ENCODE measurements at regions not wholly inside any gene's neighbourhood (a gene's known extent, or its start where the extent isn't known, plus 50 kb on each side); places are given as distances from the start of the nearest gene placed in this dataset.

- intact Hi-C loops (cut with DNase I; ENCODE audit: low total_unique reads) = no loop called here
- Histone ChIP-seq H3K9me3 (no peaks in the 10 kb centered on the region), H3K27me3 (no peaks in the 10 kb centered on the region), H3K4me1 (peaks cover 0 to 3% of the 10 kb centered on the region in 2 donors), H3K4me3 (no peak overlapping the region), H3K27ac (no peak overlapping the region), H3K36me3 (no peaks in the 10 kb centered on the region)
- no peak for DNase-seq
- TF ChIP-seq CTCF (IDR thresholded peaks at IDR 0.05) = no peak
- TF ChIP-seq POLR2A (IDR thresholded peaks at IDR 0.05) = no peak
Observed at GRCh38 chr10:32147730-32148129, 91.5 kb upstream of the KIF5B start.

- intact Hi-C loops (cut with DNase I; ENCODE audit: low total_unique reads) = no loop called here
- no peak for DNase-seq
- no peak overlapping the region for H3K27ac ChIP-seq
- no peaks in the 10 kb centered on the region for H3K27me3 ChIP-seq
- no peak overlapping the region for H3K4me3 ChIP-seq
- TF ChIP-seq CTCF (IDR thresholded peaks at IDR 0.05) (no peak), POLR2A (IDR thresholded peaks at IDR 0.05) (no peak)
- no peaks in the 10 kb centered on the region for H3K9me3 ChIP-seq
- H3K4me1 ChIP-seq = peaks cover 0 to 3% of the 10 kb centered on the region in 2 donors
- H3K36me3 ChIP-seq = no peaks in the 10 kb centered on the region
Observed at GRCh38 chr10:32146166-32146565, 89.9 kb upstream of the KIF5B start.

DNA sequence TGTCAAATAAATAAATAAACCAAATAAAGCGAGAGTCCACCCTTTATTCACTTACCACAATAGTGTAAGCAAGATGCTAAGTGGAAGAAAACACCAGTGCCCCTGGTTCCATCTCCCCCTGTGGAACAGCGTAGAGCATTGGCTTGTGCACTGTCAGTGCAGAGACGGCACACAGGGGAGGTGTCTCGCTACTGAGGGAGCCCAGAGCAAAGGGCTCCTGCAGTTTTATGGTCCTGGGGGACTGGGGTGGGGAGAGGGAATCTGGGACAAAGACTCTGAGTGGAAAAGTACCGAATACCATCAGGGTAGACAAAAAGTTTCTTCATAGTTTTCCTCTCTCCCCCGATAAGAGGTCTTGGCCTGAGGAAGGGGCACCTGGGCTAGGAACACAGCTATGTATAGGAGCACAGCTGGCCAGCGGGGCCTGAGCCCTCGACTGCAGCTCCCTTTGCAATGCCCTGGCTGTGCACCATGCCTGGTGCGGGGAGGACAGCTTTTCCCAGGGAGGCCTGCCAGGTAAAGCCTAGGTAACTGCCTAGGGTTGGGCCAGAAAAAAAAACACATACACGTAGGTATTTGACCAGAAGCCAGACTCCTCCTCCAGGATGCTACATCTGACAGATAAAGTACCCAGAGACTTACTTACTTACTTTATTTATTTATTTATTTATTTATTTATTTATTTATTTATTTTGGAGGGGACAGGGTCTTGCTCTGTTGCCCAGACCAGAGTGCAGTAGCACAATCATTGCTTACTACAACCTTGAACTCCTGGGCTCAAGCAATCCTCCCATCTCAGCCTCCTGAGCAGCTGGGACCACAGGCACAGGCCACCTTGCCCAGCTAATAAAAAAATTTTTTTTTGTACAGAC, 88.8 kb upstream of the KIF5B start:
- no peak for TF ChIP-seq POLR2A (IDR thresholded peaks at IDR 0.05)
- TF ChIP-seq CTCF (IDR thresholded peaks at IDR 0.05) = no peak
- no peaks in the 10 kb centered on the region for H3K27me3 ChIP-seq
- H3K4me3 ChIP-seq = no peak overlapping the region
- no peaks in the 10 kb centered on the region for H3K9me3 ChIP-seq
- no peak for DNase-seq
- H3K4me1 ChIP-seq = peaks cover 0 to 3% of the 10 kb centered on the region in 2 donors
- H3K27ac ChIP-seq = no peak overlapping the region
- intact Hi-C loops (cut with DNase I; ENCODE audit: low total_unique reads) = no loop called here
- no peaks in the 10 kb centered on the region for H3K36me3 ChIP-seq

- intact Hi-C loops (cut with DNase I; ENCODE audit: low total_unique reads) = no loop called here
- Histone ChIP-seq H3K27ac (no peak overlapping the region), H3K4me1 (no peaks in the 10 kb centered on the region), H3K9me3 (no peaks in the 10 kb centered on the region), H3K36me3 (no peaks in the 10 kb centered on the region), H3K4me3 (no peak overlapping the region), H3K27me3 (no peaks in the 10 kb centered on the region)
- no peak for TF ChIP-seq CTCF (IDR thresholded peaks at IDR 0.05)
- no peak for TF ChIP-seq POLR2A (IDR thresholded peaks at IDR 0.05)
- DNase-seq = no peak
Observed at GRCh38 chr10:32143302-32143847, 87.2 kb upstream of the KIF5B start.

GRCh38 chr10:32142646-32143045, 86.4 kb upstream of the KIF5B start:
- intact Hi-C loops (cut with DNase I; ENCODE audit: low total_unique reads) = no loop called here
- TF ChIP-seq POLR2A (IDR thresholded peaks at IDR 0.05) = no peak
- no peak for TF ChIP-seq CTCF (IDR thresholded peaks at IDR 0.05)
- H3K27ac ChIP-seq = no peak overlapping the region

More at GRCh38 chr10:32142646-32143045, 86.4 kb upstream of the KIF5B start:
- H3K4me3 ChIP-seq = no peak overlapping the region
- no peaks in the 10 kb centered on the region for H3K9me3 ChIP-seq
- H3K27me3 ChIP-seq = no peaks in the 10 kb centered on the region
- no peaks in the 10 kb centered on the region for H3K36me3 ChIP-seq
- no peaks in the 10 kb centered on the region for H3K4me1 ChIP-seq
- no peak for DNase-seq
